HK-2 (cell line): ENCODE measurements at regions not wholly inside any gene's neighbourhood (a gene's known extent, or its start where the extent isn't known, plus 50 kb on each side); places are given as distances from the start of the nearest gene placed in this dataset.
"Not testable (repeated sequence)": the region's sequence is repeated elsewhere in the genome, so short reads cannot be mapped to it uniquely, and the experiment has no call there.

Experiments
- DNase-seq: peaks from one replicate; pipeline ENCODE4 v3.0.0-alpha.2; 2018; ENCODE audit not compliant: unreplicated experiment

DNA sequence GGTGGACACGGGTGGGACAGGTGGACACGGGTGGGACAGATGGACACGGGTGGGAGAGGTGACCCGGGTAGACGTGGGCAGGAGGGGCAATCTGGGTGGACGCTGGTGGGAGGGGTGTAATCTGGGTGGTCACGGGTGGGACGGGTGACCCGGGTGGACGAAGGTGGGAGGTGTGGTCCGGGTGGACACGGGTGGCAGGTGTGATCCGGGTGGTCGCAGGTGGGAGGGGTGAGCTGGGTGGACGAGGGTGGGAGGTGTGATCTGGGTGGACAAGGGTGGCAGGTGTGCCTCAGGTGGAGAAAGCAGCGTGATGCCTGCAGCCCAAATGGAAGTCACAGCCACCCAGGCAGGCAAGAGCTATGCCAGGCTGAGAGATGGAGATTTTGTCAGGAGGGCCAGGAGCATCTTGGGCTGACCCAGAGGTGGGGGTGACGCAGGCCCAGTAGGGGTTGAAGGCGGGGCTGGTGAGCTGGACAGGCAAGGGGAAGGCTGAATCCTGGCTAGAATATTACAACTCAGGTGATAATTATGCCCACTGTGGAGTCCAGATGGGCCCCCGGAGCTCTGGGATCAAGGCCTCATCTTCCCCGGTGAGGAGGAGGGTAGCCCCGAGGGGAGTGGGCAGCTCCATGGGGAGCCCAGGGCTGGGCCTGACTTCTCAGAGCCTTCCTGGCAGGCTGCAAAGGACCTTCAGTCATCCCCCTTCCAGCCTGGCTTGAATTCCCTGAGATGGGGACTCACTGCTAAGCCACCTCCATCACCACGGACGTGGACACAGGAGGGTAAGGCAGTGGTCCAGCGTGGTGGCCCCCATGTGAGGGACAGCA is 100.0 kb downstream of the ADRA2C start:
- DNase-seq, result no peak

DNA sequence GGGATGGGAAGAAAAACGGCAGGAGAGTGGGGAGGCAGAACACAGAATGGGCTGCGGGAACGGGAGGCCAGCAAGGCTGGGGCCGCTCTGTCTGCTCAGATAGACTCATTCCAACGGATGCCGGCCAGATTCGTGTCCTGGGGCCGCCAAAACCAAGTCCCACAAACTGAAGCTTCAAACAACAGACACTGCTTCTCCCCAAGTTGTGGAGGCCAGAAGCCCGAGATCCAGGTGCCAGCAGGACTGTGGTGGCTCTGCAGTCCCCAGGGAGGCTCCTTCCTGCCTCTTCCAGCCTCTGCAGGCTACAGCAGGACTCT is 100.6 kb downstream of the ADRA2C start:
- DNase-seq, result no peak

DNA sequence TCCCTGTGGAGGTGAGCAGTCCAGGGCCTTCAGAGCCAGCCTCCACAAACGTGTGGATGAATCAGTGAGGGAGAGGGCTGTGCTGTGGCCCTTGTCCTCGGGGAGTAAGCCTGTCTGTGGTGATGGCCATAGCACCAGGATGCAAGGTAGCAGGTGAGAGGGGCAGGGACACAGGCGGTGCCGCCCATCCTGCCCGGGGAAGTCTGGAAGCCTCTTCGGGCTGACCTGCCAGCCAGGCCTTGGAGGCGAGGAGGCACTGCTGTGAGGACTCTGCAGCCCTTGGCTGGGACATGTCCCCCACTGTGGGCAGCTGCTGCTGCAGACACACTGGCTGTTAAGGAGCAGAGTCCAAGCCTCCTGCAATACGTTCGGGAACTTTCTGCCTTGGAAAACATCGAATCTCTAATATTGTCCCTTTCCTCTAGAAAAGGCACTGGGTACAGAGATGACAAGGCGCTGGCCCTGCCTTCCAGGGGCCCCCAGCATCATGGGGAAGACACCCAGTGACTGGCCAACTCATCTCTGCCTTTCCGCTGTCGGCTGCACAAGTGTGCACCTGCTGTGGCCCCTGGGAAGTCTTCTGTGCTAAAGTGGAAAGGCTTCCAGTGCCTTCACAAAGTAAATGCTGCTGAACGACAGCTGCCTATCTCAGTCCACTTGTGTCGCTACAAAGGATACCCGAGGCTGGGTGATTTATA is 101.4 kb downstream of the ADRA2C start:
- DNase-seq, result no peak

GRCh38 chr4:3868211-3869173 is 102.3 kb downstream of the ADRA2C start:
- no peak for DNase-seq

- no peak for DNase-seq
These were observed 103.0 kb downstream of the ADRA2C start for GRCh38 chr4:3869174-3869572.

DNA sequence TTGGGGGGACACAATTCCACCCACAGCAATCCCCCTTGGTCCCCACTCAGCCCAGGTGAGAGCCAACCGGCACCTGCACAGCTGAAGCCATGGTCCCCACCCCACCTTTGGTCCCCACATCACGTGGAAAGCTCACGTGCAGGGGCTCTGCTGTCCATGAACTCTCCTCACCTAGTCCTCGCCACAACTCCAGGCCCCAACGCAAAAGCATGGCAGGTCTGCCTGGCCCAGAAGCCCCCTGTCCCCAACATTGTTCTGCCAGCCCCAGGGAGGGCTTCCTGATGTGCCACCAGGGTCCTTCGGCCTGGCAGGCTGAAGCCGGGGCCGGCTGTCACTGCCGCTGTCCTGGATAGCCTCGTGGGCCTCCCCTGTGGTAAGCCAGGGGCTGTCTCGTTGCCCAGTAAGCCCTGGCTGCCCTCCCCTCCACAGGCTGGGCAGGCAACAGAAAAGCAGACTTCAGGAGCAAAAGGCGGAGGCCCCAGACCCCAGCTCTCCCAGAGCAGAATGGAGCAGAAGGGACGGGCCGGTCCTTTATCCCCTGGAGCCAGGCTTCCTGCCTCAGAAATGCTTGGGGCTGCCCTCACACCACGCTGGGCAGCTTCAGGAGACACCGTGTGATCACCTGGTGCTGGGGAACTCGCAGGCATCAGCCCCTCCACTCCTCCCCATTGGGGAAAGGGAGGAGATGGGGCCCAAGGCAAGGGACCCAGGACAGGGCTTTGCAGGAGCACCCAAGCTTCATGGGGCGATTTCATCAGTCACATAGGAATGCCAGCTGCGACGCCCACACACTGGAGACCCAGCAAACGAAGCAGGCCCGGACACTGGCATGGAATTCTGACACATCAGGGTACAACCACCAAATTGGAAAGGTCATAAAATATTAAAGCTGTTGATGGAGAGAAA is 103.7 kb downstream of the ADRA2C start:
- no peak for DNase-seq

DNA sequence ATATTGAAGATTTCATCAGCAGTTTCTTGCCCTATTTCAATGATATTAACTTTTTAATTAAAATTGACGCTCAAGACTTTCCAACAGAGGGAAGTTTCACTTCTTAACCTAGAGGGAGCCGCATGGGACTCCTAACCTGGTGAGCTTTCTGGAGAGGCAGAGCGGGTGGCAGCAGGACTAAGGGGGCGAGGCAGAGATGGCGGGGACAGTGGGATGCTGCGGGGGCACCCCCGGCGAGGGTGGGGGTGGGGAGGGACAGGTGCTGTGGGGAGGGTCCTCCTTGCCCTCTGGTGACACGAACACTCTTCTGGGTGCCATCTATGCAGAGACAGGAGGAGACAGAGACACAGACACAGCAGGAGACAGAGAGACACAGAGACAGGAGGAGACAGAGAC is 104.4 kb downstream of the ADRA2C start:
- no peak for DNase-seq

GRCh38 chr4:3871181-3871852 is 105.1 kb downstream of the ADRA2C start:
- no peak for DNase-seq

GRCh38 chr4:3871881-3872833 is 106.0 kb downstream of the ADRA2C start:
- no peak for DNase-seq

GRCh38 chr4:3872834-3873313 is 106.7 kb downstream of the ADRA2C start:
- DNase-seq, result no peak

DNA sequence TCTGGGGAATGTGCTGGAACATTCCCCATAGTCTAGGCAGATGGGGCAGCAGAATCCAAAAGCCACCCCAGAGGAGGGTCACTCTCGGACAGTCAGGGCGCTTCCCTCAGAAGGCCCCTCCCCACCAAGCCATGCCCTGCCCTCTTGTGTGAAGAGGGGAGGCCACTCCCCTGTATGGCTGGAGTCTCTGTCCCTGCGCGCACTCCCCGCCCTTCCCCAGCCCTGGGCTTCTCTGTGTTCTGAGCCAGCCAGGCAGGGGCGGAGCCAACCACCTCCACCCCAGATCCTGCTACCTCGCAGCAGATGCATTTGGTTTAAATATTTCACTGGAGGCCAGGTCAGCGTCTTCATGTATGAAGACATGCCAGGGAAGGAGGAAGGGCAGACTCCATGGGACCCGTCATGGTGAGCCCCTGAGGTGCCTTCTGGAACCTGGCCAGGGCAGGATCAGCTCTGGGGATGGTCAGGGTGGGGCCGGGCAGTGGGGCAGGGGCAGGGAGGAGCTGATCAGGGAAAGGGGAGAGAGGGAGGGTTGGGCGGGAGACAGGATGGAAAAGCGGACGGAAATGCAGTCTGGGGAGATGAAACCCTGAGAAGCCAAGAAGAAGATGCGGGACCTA is 107.3 kb downstream of the ADRA2C start:
- no peak for DNase-seq

DNA sequence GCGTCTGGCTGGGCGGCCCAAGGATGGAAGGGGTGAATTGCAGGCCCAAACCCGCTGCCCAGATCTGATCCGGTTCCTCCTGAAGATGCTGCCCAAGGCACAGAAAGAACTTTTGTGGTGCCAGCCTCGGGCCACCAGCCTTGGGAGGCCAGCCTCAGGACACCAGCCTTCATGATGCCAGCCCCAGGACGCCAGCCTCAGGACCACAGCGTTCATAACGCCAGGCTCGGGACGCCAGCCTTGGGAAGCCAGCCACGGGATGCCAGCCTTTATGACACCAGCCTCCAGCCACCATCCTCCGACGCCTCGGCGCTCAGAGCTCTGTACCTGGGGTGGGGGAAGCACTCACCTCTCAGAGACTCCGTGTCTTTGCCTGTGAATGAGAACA is 107.8 kb downstream of the ADRA2C start:
- DNase-seq, result no peak

DNA sequence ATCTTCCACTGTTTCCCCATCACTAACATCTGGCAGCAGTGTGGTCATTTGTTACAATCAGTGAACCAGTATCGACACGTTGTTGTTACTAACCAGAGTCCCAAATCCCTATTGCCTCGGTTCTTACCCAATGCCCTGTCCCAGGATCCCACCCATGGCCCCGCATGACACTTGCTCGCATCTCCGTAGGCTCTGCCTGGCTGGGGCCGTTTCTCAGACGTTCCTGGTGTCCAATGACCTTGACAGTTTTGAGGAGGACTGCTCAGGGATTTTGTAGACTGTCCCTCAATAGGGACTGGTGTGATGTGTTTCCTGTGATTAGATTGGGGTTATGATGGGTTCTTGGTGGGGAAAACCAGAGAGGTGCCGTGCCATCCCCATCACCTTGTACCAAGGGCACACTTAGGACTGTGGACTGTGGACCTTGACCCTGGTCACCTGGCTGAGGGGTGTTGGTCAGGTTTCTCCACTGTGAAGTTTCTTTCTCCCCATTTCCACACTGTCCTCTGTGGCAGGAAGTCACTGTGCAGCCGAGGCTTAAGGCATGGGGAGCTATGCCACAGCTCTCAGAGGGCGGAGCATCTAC is 108.4 kb downstream of the ADRA2C start:
- DNase-seq, result no peak

DNA sequence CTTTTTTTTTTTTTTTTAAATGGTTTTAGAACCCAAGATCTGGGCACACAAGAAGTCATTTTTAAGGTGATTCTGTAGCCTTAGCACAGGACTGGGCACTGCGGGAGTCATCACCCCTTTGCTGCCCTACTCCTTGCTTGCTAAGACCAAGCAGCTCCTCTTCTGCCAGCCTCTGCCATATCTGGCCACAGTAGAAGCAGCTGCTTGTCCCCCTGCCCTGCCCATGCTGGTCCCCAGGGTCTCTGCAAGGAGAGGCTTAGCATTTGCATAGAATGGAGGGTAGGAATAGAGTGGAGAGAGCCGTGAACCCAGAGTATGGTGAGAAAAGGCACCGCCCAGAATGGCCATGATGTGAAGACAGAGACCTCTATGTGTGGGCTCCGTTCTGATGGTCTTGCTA is 109.3 kb downstream of the ADRA2C start:
- DNase-seq, result no peak

- DNase-seq, result not testable (repeated sequence)
These were observed 110.1 kb downstream of the ADRA2C start for GRCh38 chr4:3876057-3876845.

- DNase-seq, result no peak
These were observed 111.1 kb downstream of the ADRA2C start for GRCh38 chr4:3877236-3877635.

- no peak for DNase-seq
These were observed 111.7 kb downstream of the ADRA2C start for GRCh38 chr4:3877868-3878267.

GRCh38 chr4:3878678-3879077 is 112.5 kb downstream of the ADRA2C start:
- DNase-seq, result no peak
